Kidney tubule cell (primary cell): ENCODE measurements at regions not wholly inside any gene's neighbourhood (a gene's known extent, or its start where the extent isn't known, plus 50 kb on each side); places are given as distances from the start of the nearest gene placed in this dataset.
"Not testable (repeated sequence)": the region's sequence is repeated elsewhere in the genome, so short reads cannot be mapped to it uniquely, and the experiment has no call there.

Experiments
- DNase-seq: peaks from one replicate; pipeline ENCODE4 v3.0.0-alpha.2; 2018; ENCODE audit warnings: low spot score

DNA sequence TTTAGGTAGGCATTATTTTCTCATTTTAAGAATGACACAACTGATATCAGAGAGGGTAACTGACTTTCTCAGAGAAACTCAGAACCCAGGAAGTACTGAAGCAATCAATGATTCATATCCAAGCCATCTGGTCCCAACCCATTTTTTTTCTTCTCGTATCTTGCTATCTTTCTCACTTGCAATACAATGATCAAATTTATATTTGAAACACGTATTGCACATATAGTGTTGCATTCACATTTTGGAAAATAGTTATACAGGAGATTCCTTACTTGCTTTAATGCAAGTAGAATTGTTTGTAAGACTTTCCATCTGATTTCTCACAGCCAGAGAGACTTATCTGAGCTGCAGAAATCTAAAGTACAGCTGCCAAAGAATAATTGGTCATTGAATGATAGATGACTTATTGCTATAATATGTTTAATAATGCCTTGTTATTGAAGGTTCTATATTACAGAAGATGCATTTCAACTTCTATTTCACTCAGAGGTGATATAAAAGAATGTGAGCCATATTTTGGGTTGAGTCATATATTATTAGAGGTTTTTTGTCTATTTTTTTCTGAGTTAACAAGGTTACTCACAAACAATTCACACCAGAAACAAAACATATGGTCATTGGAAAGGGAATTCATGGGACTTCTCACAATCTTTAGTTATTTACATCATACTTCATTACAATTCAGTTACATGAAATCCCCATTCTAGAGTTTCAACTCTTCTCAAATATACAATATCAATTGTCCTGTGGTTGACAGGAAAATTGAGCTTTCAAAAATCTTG, 337.5 kb upstream of the CITED2 start:
- DNase-seq, result peak; percentile 54

DNA sequence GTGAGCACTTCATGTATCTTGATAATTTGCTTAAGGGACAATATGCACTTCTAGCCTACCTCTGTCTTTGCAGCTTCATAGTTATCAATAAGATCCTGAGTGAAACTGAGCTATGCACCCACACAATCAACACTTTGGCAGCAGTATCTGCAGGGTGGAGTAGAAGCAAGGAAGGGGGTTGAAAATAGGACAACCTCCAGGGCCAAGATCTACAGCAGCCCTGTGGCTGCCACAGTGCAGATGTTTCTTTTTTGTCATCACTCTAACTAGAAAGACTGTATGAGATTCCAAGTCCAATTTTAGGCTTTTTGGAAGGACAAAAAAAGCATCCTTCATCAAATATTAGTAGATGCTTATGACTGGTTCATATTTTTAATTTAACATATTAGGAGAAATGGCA, 336.1 kb upstream of the CITED2 start:
- DNase-seq, result no peak

DNA sequence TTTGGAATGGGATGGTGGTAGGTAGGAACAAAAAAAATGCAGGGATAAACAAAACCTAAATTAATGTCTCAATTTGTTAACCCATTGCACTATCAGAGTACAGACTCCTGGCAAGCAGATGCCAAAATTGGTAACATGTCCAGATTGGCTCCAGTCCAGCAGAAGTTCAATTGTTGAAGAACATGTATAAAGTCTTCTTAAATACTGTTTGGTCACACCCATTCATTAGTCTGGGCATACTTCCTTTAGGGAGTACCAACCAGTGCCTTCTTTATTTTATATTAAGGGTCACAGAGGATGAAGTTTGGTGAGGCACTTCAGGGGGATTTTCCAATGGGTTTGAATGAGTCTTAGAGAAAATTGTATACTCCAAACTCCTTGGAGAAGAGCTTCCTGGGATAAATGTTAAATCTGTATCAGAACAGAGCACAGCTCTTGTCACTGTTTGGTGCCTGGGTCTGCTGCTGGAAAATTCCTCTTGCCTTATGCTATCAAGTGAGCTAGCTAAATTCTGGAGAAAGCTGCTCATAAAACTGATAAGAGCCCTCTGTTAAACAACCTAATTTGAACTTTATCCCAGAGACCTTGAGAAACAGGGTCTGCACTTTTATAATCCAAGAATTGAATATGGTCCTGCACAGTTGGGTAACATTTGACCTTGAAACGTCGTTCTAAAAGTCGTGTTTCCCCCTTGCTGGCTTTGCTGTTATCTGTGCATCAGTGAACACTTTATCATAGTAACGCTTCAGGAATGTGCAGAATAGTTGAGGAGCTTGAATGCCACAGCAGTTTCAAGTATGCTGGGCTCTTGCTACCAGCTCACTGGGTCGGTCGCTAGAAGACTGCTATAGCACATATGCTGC, 334.1 kb upstream of the CITED2 start:
- peak; percentile 89 for DNase-seq

DNA sequence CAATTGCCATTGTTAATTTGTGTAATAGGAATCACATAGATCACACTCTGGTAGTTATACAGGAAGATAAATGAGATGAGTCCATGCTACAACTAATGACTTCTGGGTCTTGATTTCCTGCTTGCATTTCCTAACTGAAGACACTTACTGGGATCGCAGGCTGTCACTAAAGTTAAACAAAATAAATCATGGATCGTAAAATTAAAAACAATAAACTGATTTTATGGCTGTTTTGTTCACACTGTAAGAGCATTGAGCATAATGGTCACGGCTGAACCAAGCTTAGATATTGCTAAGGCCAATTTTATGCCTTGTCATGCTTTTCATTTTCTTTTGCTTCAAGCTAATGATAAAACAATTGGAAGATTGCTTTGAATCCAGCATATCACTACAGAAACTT, 332.5 kb upstream of the CITED2 start:
- DNase-seq, result no peak

DNA sequence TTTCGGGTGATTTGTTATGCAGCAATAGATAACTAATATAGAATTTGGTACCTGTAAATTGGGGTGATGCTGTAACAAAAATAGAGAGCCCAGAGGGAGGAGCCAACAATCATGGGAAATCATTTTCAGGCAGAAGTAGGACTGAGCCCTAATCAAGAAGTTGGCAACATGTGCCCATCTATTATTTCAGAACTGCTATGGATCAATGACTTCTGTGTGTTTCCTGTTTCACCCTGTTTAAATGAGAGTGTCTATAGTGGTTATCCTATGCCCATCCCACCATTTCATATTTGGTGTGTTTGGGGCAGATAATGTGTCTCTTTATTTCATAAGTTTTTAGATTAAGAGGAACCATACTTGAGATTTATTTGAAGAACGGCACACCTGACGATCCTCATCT, 330.8 kb upstream of the CITED2 start:
- DNase-seq, result no peak

DNA sequence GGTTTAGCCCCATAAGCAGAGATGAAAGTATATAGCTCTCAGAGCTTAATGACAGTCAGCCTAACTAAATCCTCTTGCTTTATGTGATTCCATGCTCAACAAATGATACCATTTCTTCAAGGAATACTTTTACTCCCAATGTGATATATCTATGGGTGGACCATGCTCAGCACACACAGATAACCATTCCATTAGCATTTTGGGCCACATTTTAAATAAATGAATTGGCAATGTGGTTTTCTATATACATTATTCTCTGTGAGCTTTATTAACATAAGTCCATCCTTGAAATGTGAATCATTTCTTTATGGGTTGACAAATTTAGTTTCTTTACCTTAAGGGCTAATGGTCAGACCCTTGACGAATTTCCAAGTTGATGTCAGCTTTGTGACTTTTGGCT, 329.3 kb upstream of the CITED2 start:
- no peak for DNase-seq

DNA sequence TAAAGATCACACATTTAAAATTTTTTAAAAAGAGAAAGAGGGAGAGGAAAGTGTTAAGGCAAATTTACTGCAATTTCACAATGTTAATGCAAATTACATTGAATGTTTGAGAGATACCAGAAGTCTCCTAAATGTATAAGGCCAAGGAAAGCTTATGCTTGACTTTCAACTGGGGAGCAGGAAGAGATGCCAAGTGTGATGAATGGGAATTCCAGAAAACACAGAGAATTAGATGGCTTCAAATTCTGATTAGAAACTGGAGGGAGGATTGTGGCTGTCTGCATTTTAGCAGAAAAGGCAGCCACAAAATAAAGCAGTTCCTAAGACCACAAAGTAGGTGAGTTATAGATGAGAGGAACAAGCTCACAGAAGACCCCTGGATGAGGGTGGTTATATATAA, 328.3 kb upstream of the CITED2 start:
- DNase-seq, result no peak

DNA sequence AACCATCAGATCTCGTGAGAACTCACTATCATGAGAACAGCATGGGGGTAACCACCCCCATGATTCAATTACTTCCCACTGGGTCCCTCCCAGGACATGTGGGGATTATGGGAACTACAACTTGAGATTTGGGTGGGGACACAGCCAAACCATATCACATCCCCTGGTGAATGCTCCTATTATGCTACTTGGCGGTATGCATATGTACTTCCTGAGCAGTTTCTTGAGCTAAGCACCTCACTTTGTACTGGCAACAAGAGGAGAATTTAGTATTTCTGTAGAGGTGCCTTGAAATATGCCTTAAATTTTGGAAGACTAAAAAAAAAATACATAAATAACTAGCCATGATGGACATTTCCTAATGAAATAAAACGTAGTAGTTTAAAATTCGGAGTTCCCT, 327.2 kb upstream of the CITED2 start:
- DNase-seq, result no peak

DNA sequence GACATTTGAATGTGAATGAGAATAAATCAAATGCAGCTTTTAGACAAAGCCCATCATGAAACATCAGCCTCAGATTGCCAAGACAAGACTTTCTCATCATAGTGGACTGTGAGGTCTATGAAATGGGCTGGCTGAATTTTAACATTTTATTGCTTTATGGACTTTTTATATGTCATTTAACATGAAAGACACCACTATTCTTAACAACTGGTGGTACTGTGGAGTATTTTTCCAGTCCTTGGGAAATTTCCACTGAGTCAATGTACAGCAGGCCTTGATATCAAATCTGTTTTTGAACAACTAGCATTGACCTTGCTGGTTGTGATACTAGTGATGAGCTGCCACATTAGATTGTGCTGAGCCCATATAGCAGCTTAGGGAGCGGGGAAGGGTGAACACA, 326.6 kb upstream of the CITED2 start:
- no peak for DNase-seq

DNA sequence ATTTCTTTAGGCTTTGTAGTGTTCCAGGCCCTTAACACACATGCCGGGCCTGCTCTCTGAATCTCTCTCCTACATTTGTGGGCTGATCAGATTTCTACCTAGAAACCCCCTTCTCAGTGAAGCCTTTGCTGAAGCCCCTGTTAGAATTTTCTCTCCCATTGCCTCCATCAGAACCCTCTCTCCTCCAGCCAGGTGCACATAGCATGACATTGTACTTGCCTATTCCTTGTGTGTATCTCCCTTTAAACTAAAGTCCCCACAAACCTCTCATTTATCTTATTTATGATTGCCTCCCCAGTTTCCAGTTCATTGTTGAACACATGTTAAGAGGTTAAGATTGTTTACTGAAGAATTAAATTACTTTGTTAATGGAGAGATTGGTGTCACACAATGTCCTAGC, 325.5 kb upstream of the CITED2 start:
- DNase-seq, result no peak

DNA sequence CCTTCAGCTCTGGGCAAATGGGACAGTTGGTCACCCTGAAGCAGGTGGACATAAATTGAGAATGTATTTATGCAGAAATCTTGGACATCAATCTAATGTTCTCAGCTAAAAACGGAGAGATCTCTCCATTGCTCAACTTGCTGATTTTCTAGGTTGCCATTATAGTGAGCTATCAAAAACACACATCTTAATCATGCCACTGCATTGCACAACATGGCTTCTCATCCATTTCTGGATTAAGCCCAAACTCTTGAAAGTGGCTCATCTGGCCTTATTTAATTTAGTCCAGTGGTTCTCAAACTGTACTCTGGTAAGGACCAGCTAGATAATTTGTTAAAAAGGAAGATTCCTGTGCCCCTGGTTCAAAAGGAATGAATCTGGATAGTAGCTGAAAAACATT, 324.9 kb upstream of the CITED2 start:
- peak; percentile 6 for DNase-seq

DNA sequence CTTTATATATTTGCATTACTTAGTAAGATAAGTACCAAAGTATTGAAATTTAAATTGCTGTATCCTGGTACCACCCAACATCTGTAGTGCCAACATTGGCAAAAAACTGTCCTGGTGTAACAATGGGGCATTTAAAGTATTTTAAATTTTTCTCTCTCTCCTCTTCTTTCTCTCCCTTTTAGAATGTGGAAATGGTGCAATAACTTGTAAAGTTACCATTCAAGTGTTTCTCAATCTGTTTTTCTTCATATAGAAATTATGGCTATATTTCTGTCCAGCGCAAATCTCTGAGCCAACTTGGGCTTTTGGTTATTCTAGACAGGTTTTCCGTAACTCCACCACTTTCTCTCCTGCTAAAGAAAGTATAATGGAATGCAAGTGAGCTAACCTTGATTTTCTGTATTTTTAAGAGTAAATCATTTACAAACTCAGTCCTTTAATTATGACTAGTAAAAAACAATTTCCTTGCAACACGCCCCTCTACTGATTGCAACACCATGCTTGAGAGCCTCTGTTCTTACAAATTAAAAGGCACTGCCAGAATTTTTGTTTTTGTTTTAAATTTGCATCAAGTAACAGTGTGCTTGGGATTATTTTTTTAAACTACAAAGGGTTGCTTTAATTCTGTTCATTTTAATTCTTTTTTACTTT, 324.2 kb upstream of the CITED2 start:
- DNase-seq, result peak; percentile 62

DNA sequence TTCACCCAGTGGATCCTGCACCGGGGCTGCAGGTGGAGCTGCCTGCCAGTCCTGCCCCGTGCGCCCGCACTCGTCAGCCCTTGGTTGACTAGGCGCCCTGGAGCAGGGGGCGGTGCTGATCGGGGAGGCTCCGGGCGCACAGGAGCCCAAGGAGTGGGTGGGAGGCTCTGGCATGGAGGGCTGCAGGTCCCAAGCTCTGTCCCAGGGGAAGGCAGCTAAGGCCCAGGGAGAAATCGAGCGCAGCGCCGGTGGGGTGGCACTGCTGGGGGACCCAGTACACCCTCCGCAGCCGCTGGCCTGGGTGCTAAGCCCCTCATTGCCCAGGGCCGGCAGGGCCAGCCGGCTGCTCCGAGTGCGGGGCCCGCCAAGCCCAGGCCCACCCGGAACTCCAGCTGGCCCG, 323.4 kb upstream of the CITED2 start:
- not testable (repeated sequence) for DNase-seq

DNA sequence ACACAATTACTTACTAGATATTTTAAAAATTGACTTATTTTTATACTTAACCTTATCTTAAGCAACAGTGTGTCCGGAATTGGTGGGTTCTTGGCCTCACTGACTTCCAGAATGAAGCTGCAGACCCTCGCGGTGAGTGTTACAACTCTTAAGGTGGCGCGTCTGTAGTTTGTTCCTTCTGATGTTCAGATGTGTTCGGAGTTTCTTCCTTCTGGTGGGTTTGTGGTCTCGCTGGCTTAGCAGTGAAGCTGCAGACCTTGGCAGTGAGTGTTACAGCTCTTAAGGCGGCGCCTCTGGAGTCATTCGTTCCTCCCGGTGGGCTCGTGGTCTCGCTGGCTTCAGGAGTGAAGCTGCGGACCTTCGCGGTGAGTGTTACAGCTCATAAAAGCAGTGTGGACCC, 322.5 kb upstream of the CITED2 start:
- not testable (repeated sequence) for DNase-seq

DNA sequence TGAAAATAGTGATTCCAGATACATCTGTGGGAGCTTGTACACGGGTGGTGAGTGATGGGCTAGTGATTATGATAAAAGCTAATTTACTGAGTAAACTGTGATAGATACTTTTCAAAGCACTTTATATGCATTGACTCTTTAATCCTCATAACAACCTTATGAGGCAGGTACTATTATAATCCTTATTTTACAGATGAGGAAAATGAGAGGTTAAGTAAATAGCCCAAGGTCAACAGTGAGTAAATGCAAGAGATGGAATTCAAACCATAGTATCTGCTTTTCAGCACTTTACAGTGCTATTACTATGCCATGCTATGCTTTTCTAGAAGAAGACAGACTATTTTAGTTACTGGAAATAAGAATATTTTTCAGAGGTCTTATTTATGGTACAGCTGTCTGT, 320.9 kb upstream of the CITED2 start:
- no peak for DNase-seq

DNA sequence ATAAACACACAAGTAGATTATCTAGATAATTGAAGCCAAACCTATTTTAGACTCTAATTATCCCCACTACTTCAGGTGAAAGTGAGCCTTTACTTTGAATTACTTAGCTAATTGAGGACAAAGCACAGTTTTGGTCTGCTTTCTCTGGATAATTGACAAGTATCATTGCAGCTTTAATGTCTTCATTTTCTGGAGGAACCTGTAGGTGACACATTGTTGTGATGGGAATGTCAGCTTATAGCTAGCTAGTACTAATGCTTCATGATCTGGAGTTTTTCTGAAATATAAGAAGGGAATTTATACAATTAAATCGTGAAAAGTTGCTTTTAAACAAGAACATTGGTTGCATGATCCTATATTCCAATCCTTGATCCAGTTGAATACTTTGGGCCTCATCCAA, 319.3 kb upstream of the CITED2 start:
- DNase-seq, result no peak

DNA sequence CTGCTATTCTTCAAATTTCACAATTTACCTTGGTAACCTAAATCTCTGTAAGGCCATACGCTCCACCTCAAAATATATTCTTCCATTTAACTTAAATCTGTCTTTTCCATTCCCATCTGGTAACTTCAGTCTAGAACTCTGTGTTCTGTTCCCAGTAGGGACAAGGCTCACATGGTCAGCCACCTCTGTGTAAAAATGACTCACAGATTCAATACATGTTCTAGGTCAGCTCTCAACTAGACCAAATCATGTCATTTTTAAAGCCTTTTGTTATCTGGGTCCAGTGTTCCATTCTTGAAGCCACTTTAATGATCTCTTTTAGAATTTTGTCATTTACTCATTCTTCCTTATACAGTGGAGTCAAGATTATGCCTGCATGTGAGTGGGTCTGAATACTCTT, 315.6 kb upstream of the CITED2 start:
- no peak for DNase-seq

DNA sequence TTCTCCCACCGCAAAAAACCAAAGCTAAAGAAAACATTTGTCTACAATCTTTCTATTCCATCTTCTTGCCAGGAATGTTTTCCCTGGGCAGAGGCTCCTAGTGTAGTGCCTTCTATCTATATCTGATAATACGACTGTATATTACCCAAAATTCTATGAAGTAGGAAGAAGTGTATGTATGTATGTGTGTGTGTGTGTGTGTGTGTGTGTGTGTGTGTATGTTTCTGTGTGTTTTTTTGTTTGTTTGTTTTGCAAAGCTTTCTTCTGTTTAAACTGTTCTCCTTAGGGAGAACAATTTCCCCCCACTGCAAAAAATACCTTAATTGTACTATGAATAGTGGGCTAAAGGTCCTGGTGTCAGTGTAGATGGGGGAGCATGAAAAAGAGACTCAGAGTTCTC, 312.6 kb upstream of the CITED2 start:
- DNase-seq, result no peak

DNA sequence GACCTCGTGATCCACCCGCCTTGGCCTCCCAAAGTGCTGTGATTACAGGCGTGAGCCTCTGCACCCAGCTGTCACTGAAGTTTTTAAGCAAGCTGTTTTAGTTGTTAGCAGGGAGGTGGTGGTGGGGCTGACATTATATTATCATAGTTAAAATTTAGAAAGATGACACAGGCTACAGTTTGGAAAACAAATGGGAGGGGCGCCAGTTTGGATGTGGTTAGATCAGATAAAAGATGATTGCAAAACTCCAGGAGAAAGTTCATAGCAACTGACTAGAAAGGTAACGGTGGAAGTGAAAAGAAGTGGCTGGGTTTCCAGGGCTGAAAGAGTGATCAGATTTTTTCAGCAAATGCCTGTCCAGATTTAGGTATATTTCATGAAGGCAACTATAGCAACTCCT, 311.9 kb upstream of the CITED2 start:
- no peak for DNase-seq

DNA sequence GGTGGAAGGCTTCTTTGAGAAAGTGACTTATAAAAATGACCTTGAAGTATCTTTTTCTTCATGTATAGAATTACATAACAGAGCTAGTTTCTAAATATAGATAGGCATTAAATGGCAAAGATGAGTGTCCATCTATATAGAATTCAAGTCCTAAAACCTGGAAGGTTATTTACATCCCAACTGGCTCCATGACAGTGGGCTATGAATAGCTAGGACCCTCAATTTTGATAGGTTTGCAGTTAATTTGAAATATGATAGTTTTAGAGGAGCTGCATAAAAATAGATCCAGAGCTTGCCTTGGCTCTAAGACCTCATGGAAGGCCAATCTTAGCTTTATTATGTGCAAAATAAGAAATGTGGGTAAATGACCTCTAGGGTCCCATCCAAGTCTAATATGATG, 310.6 kb upstream of the CITED2 start:
- no peak for DNase-seq

DNA sequence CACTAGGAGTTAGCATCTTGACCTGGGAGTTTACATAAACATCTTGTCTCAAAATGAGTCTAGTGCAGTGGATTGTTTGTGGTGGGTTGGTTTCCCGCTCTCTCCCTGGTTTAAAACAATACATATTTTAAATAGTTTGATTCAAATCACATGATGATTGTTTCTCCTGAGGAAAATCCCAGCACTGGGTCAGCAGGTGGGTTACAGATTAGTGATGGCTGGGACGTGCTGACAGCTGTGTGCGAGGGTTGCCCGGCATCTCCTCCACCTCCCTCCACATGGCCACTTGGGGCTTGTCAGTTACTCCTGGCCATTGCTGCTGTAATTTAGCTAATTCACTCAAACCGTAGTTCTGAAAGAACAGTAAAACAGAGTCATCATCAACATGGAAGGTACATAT, 306.4 kb upstream of the CITED2 start:
- no peak for DNase-seq

DNA sequence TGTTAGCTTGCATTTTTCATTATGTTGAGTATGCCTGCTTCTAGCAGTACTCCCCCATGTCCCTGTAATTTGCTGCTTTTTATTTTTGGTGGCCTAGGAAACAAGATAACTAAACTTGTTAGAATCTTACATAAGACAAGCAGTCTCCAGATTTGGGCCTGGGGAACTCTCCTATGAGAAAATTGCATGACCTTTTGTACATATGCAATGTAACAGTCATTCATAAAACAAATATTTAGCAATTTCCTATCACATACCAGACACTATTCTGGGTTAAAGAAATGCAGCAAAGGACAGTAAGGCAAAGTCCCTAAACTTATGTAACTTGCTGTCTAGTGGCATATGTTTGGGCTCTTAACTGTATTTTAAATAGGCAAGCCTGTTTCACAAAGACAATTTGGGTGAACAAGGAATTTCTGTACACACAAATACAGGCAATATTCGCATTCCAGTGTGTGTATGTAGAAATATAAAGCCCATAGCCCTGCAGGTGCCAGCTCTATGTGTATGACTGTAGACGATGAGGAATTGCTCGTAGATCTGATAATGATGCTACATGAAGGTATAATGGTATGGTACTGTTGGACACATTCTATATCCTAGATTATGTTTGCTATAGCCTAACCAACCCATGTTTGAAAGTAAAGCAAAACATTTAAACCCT, 305.2 kb upstream of the CITED2 start:
- DNase-seq, result no peak

DNA sequence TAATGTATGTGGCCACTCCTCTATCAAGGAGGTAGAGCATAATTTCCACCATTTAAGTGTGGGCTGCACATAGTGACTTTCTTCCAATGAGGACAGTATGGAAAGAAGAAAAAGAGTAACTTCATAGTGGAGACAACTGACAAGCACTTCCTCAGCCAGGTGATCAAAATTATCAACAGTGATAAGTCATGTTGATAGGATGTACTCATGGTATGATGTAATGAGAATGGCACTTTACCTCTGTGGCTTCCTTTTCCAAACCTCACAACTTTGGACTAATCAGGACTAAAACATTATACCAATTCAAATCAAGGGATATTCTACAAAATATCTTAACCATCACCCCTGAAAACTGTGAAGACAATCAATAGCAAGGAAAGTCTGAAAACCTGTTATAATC, 302.3 kb upstream of the CITED2 start:
- DNase-seq, result peak; percentile 60
